IMR-90 (cell line): ENCODE measurements at regions not wholly inside any gene's neighbourhood (a gene's known extent, or its start where the extent isn't known, plus 50 kb on each side); places are given as distances from the start of the nearest gene placed in this dataset.

Experiments used
- ATAC-seq: fragments of 200-7000 bp; cut with Tn5 transposase; 2 replicates; pipeline ENCODE4 v1.9.1; 2020; ENCODE audit warnings: low read depth, mild to moderate bottlenecking, moderate library complexity
- BruUV-seq: library from RNA; stranded (reverse); fragments of 400-500 nt; replicated peaks from 2 replicates; lab custom pipeline; 2021; lab: Mats Ljungman, UMichigan
- CTCF ChIA-PET: fragments of 300-600 bp; formaldehyde crosslinking; extraction: SDS; loops from one replicate; lab custom pipeline; 2021; ENCODE audit warnings: antibody characterized with exemption; lab: Yijun Ruan, JAX
- POLR2A ChIA-PET: fragments of 300-600 bp; sonication (Branson Sonifier 250); formaldehyde crosslinking; loops from one replicate; lab custom pipeline; 2022; ENCODE audit warnings: antibody characterized with exemption; ENCODE audit not compliant: unreplicated experiment; lab: Charles Lee
- DNase-seq: peaks from one replicate; pipeline ENCODE4 v3.0.0; 2013
- H2AFZ ChIP-seq: replicated peaks from 2 replicates; pipeline ENCODE3; 2013; ENCODE audit warnings: low read length, mild to moderate bottlenecking; ENCODE audit not compliant: poor library complexity
- H2AK5ac ChIP-seq: 2 replicates; pipeline ENCODE4 v1.6.1; 2013; ENCODE audit warnings: low read depth, low read length, inconsistent platforms
- H2AK9ac ChIP-seq: replicated peaks from 2 replicates; pipeline ENCODE3; 2013; ENCODE audit warnings: mild to moderate bottlenecking, low read depth, low read length, moderate library complexity; ENCODE audit not compliant: poor library complexity
- H2BK120ac ChIP-seq: 2 replicates; pipeline ENCODE4 v1.6.1; 2013; ENCODE audit warnings: low read depth, low read length, inconsistent platforms
- H2BK15ac ChIP-seq: 3 replicates; pipeline ENCODE4 v1.6.1; 2013; ENCODE audit warnings: low read depth, low read length, inconsistent platforms
- H2BK20ac ChIP-seq: 2 replicates; pipeline ENCODE4 v1.6.1; 2013; ENCODE audit warnings: low read depth, mild to moderate bottlenecking, inconsistent platforms, low read length, moderate library complexity
- H2BK5ac ChIP-seq: 2 replicates; pipeline ENCODE4 v1.6.1; 2013; ENCODE audit warnings: mild to moderate bottlenecking, low read depth, low read length, inconsistent platforms; ENCODE audit not compliant: poor library complexity, severe bottlenecking
- H3K14ac ChIP-seq: replicated peaks from 2 replicates; pipeline ENCODE4 v1.6.1; 2013; ENCODE audit warnings: low read depth, low read length, inconsistent platforms
- H3K18ac ChIP-seq: 2 replicates; pipeline ENCODE4 v1.6.1; 2013; ENCODE audit warnings: low read depth, low read length, control low read depth
- H3K23ac ChIP-seq: 2 replicates; pipeline ENCODE4 v1.6.1; 2013; ENCODE audit warnings: low read depth, low read length, inconsistent platforms
- H3K27ac ChIP-seq: 2 replicates; pipeline ENCODE4 v1.5.1; 2013; ENCODE audit warnings: mild to moderate bottlenecking, control low read depth, low read length; ENCODE audit not compliant: insufficient read depth
- H3K27me3 ChIP-seq: 2 replicates; pipeline ENCODE4 v1.6.1; 2013; ENCODE audit warnings: low read length; ENCODE audit not compliant: control insufficient read depth, insufficient read depth
- H3K36me3 ChIP-seq: 2 replicates; pipeline ENCODE4 v1.6.1; 2013; ENCODE audit warnings: low read length, mixed read lengths; ENCODE audit not compliant: control insufficient read depth, insufficient read depth
- H3K4ac ChIP-seq: 2 replicates; pipeline ENCODE4 v1.6.1; 2013; ENCODE audit warnings: low read depth, low read length, inconsistent platforms
- H3K4me1 ChIP-seq: 2 replicates; pipeline ENCODE4 v1.6.1; 2013; ENCODE audit warnings: low read length, mixed read lengths; ENCODE audit not compliant: control insufficient read depth, insufficient read depth
- H3K4me2 ChIP-seq: 2 replicates; pipeline ENCODE4 v1.6.1; 2013; ENCODE audit warnings: low read depth, mild to moderate bottlenecking, control low read depth, low read length, moderate library complexity
- H3K4me3 ChIP-seq: 2 replicates; pipeline ENCODE4 v1.5.1; 2013; ENCODE audit warnings: low read depth, mild to moderate bottlenecking, control low read depth, low read length, moderate library complexity; ENCODE audit not compliant: insufficient read depth
- H3K56ac ChIP-seq: 2 replicates; pipeline ENCODE4 v1.6.1; 2013; ENCODE audit warnings: low read length, inconsistent platforms; ENCODE audit not compliant: insufficient read depth; ENCODE audit errors: extremely low read depth
- H3K79me1 ChIP-seq, 2 experiments: 2 replicates each; pipeline ENCODE4 v1.6.1; 2013; ENCODE audit warnings: low read length in 2 of 2, inconsistent platforms in 1 of 2, low read depth in 1 of 2
- H3K9ac ChIP-seq: 2 replicates; pipeline ENCODE4 v1.6.1; 2013; ENCODE audit warnings: low read depth, low read length, control low read depth
- H3K9me1 ChIP-seq: 2 replicates; pipeline ENCODE4 v1.6.1; 2013; ENCODE audit warnings: low read length, inconsistent platforms; ENCODE audit not compliant: insufficient read depth
- H3K9me3 ChIP-seq: 2 replicates; pipeline ENCODE4 v1.6.1; 2013; ENCODE audit warnings: low read length; ENCODE audit not compliant: control insufficient read depth, insufficient read depth
- H4K20me1 ChIP-seq: 2 replicates; pipeline ENCODE4 v1.6.1; 2013; ENCODE audit warnings: low read length, inconsistent platforms; ENCODE audit not compliant: insufficient read depth
- H4K5ac ChIP-seq: 2 replicates; pipeline ENCODE4 v1.6.1; 2013; ENCODE audit warnings: mild to moderate bottlenecking, low read depth, low read length, control low read depth
- H4K8ac ChIP-seq, 2 experiments: 2 replicates each; pipeline ENCODE4 v1.6.1; 2013; ENCODE audit warnings: low read depth in 2 of 2, low read length in 2 of 2, control low read depth in 1 of 2, inconsistent platforms in 1 of 2
- H4K91ac ChIP-seq: 2 replicates; pipeline ENCODE4 v1.6.1; 2013; ENCODE audit warnings: low read depth, low read length, inconsistent platforms; ENCODE audit not compliant: insufficient read depth
- BHLHE40 ChIP-seq: fragments of 150-350 bp; IDR thresholded peaks from 2 replicates; pipeline ENCODE4 v1.6.1; 2016; ENCODE audit warnings: mild to moderate bottlenecking, low read depth, low read length
- CEBPB ChIP-seq: IDR thresholded peaks from 2 replicates; pipeline ENCODE4 v1.6.1; 2012; ENCODE audit warnings: low read depth, low read length, improper control_type of control experiment
- CHD1 ChIP-seq: IDR thresholded peaks from 2 replicates; pipeline ENCODE4 v1.6.1; 2012; ENCODE audit warnings: low read depth, low read length, improper control_type of control experiment
- CTCF ChIP-seq: conservative IDR thresholded peaks from 2 replicates; pipeline ENCODE4 v1.5.1; 2012; ENCODE audit warnings: mild to moderate bottlenecking, low read depth, low read length, improper control_type of control experiment
- ELK1 ChIP-seq: fragments of 150-350 bp; IDR thresholded peaks from 2 replicates; pipeline ENCODE4 v1.6.1; 2016; ENCODE audit warnings: low read depth, mild to moderate bottlenecking, low read length, moderate library complexity, borderline replicate concordance
- FOS ChIP-seq: fragments of 150-350 bp; IDR thresholded peaks from 2 replicates; pipeline ENCODE4 v1.6.1; 2016; ENCODE audit warnings: low read depth, low read length
- MAFK ChIP-seq: IDR thresholded peaks from 2 replicates; pipeline ENCODE4 v1.6.1; 2012; ENCODE audit warnings: low read depth, low read length, improper control_type of control experiment
- MAZ ChIP-seq: IDR thresholded peaks from 2 replicates; pipeline ENCODE4 v1.6.1; 2012; ENCODE audit warnings: low read depth, mild to moderate bottlenecking, low read length, improper control_type of control experiment, moderate library complexity, borderline replicate concordance
- MXI1 ChIP-seq: IDR thresholded peaks from 2 replicates; pipeline ENCODE4 v1.6.1; 2012; ENCODE audit warnings: low read depth, mild to moderate bottlenecking, low read length, moderate library complexity, borderline replicate concordance
- NFE2L2 ChIP-seq: fragments of 150-350 bp; IDR thresholded peaks from 2 replicates; pipeline ENCODE4 v1.6.1; 2016; ENCODE audit warnings: low read depth, mild to moderate bottlenecking, low read length
- POLR2A ChIP-seq: IDR thresholded peaks from 2 replicates; pipeline ENCODE4 v1.6.1; 2012; ENCODE audit warnings: mild to moderate bottlenecking, low read depth, low read length
- RAD21 ChIP-seq: IDR thresholded peaks from 2 replicates; pipeline ENCODE4 v1.6.1; 2012; ENCODE audit warnings: low read length, improper control_type of control experiment
- RCOR1 ChIP-seq: IDR thresholded peaks from 2 replicates; pipeline ENCODE4 v1.6.1; 2012; ENCODE audit warnings: mild to moderate bottlenecking, low read length, improper control_type of control experiment; ENCODE audit not compliant: insufficient replicate concordance
- RFX5 ChIP-seq: IDR thresholded peaks from 2 replicates; pipeline ENCODE4 v1.8.0; 2012; ENCODE audit warnings: low read depth, mild to moderate bottlenecking, low read length, moderate library complexity
- SMC3 ChIP-seq: fragments of 150-350 bp; IDR thresholded peaks from 2 replicates; pipeline ENCODE4 v1.6.1; 2016; ENCODE audit warnings: low read depth, mild to moderate bottlenecking, antibody characterized with exemption, low read length, moderate library complexity
- USF2 ChIP-seq: fragments of 150-350 bp; IDR thresholded peaks from 2 replicates; pipeline ENCODE4 v1.6.1; 2017; ENCODE audit warnings: mild to moderate bottlenecking, antibody characterized with exemption, low read length, low read depth
- WGBS, 2 experiments: methylation state at CpG; one replicate each; pipeline versions ENCODE4 v1.1.5 to v1.1.7; 2013; ENCODE audit warnings: missing lambda C conversion rate in 2 of 2; ENCODE audit not compliant: insufficient read length in 1 of 2; ENCODE audit errors: extremely low coverage in 2 of 2; 5-methylcytosine and 5-hydroxymethylcytosine counted together
- dilution Hi-C: fragments of 300-500 bp; cut with HindIII; formaldehyde crosslinking; loops from one replicate; pipeline ENCODE4 v1.14.3; 2018; ENCODE audit warnings: low sequenced_read_pairs; ENCODE audit not compliant: unreplicated experiment
- in situ Hi-C: fragments of 300-500 bp; cut with MboI; formaldehyde crosslinking; loops from 3 replicates; pipeline ENCODE4 v1.14.3; 2019; ENCODE audit warnings: low sequenced_read_pairs, inconsistent platforms, mixed read lengths
- intact Hi-C: fragments of 100-400 bp; cut with micrococcal nuclease; formaldehyde crosslinking; loops from 2 replicates; pipeline ENCODE4 v1.10.0; 2022

- no peak for TF ChIP-seq RAD21
- TF ChIP-seq RFX5, result no peak
- no peak for TF ChIP-seq MAZ
- TF ChIP-seq FOS, result no peak
- no peak for TF ChIP-seq SMC3
- TF ChIP-seq NFE2L2, result no peak
- TF ChIP-seq MAFK, result no peak
- no peak for TF ChIP-seq CHD1
- no peak for TF ChIP-seq CEBPB
- TF ChIP-seq ELK1, result no peak
- no peak for TF ChIP-seq RCOR1
- no peak for TF ChIP-seq POLR2A
- no peak for TF ChIP-seq USF2
- TF ChIP-seq MXI1, result no peak
- TF ChIP-seq BHLHE40, result no peak
- TF ChIP-seq CTCF, result no peak
- Histone ChIP-seq H4K8ac (no peak overlapping the region), H2BK120ac (no peak overlapping the region), H2AK9ac (peak overlapping the region; percentile 72), H3K4me1 (no peaks in the 10 kb centered on the region), H3K9me3 (peaks cover 31% of the 10 kb centered on the region), H4K20me1 (no peaks in the 10 kb centered on the region), H3K27ac (no peak overlapping the region), H3K4me3 (no peak overlapping the region), H2AK5ac (no peak overlapping the region), H3K18ac (no peak overlapping the region), H3K79me1 (no peaks in the 10 kb centered on the region), H4K5ac (no peak overlapping the region), H2BK20ac (no peak overlapping the region), H4K91ac (no peak overlapping the region), H2BK5ac (no peak overlapping the region), H3K4ac (no peak overlapping the region), H3K36me3 (no peaks in the 10 kb centered on the region), H3K27me3 (no peaks in the 10 kb centered on the region), H3K23ac (no peak overlapping the region), H3K9me1 (no peaks in the 10 kb centered on the region), H3K9ac (no peak overlapping the region), H2BK15ac (no peak overlapping the region), H3K14ac (no peak overlapping the region), H2AFZ (no peak overlapping the region), H3K4me2 (no peak overlapping the region), H3K56ac (no peak overlapping the region)
- CTCF ChIA-PET, result no interaction called here
- no CpG with 5 or more reads among the region's 9 CpGs for WGBS, 2 experiments
- in situ Hi-C loops, result no loop called here
- intact Hi-C loops, result no loop called here
- POLR2A ChIA-PET, result no interaction called here
- DNase-seq (no peak), ATAC-seq (no peak)
- BruUV-seq, result no TSS peak
- dilution Hi-C loops, result no loop called here
Measured at GRCh38 chr10:131490991-131491594, 179.6 kb upstream of the TCERG1L start.
